Liver (tissue), 8 donors: ENCODE measurements at regions not wholly inside any gene's neighbourhood (a gene's known extent, or its start where the extent isn't known, plus 50 kb on each side); places are given as distances from the start of the nearest gene placed in this dataset.

Experiments
- DNase-seq: peaks from one replicate; pipeline ENCODE4 v3.0.0-alpha.2; 2017; ENCODE audit warnings: low spot score
- H3K27ac ChIP-seq, 2 donors: one replicate each; pipeline ENCODE4 v1.7.0; 2013; ENCODE audit warnings: inconsistent platforms in 2 of 2, low read length in 2 of 2, control low read depth in 1 of 2, low read depth in 1 of 2, mild to moderate bottlenecking in 1 of 2
- H3K27me3 ChIP-seq, 4 donors: one replicate each; pipeline versions ENCODE4 v1.6.1 to v1.7.0; 2013; ENCODE audit warnings: low read length in 3 of 4, inconsistent platforms in 1 of 4, mild to moderate bottlenecking in 1 of 4, moderate library complexity in 1 of 4; ENCODE audit not compliant: control insufficient read depth in 4 of 4, insufficient read depth in 4 of 4
- H3K36me3 ChIP-seq, 4 donors: one replicate each; pipeline versions ENCODE4 v1.6.1 to v1.7.0; 2013; ENCODE audit warnings: low read length in 3 of 4, mild to moderate bottlenecking in 3 of 4, low read depth in 1 of 4, moderate library complexity in 1 of 4; ENCODE audit not compliant: control insufficient read depth in 4 of 4, insufficient read depth in 3 of 4
- H3K4me1 ChIP-seq, 4 donors: one replicate each; pipeline versions ENCODE4 v1.6.1 to v1.7.0; 2013; ENCODE audit warnings: low read length in 3 of 4, mild to moderate bottlenecking in 3 of 4, moderate library complexity in 1 of 4; ENCODE audit not compliant: control insufficient read depth in 4 of 4, insufficient read depth in 4 of 4
- H3K4me3 ChIP-seq, 3 donors: one replicate each; pipeline versions ENCODE4 v1.6.1 to v1.7.0; 2013; ENCODE audit warnings: low read length in 3 of 3, control low read depth in 1 of 3, low read depth in 1 of 3, mild to moderate bottlenecking in 1 of 3
- H3K9ac ChIP-seq, 2 donors: one replicate each; pipeline ENCODE4 v1.7.0; 2013; ENCODE audit warnings: low read length in 2 of 2, mild to moderate bottlenecking in 2 of 2, moderate library complexity in 2 of 2, control low read depth in 1 of 2, low read depth in 1 of 2
- H3K9me3 ChIP-seq, 4 donors: one replicate each; pipeline versions ENCODE4 v1.6.1 to v1.7.0; 2013; ENCODE audit warnings: low read length in 3 of 4; ENCODE audit not compliant: control insufficient read depth in 4 of 4
- EGR1 ChIP-seq, 2 donors: IDR thresholded peaks; 2 replicates each; pipeline ENCODE4 v1.6.1; 2016 to 2018; ENCODE audit warnings: antibody characterized with exemption in 2 of 2, low read depth in 2 of 2
- FOXA1 ChIP-seq: IDR thresholded peaks from 2 replicates; pipeline ENCODE4 v1.6.1; 2016; ENCODE audit warnings: antibody characterized with exemption
- FOXA2 ChIP-seq: IDR thresholded peaks from 2 replicates; pipeline ENCODE4 v1.6.1; 2016; ENCODE audit warnings: antibody characterized with exemption
- GABPA ChIP-seq, 2 donors: IDR thresholded peaks in 1 of 2; conservative IDR thresholded peaks in 1 of 2; 2 replicates each; pipeline ENCODE4 v1.6.1; 2016; ENCODE audit warnings: antibody characterized with exemption in 2 of 2, mild to moderate bottlenecking in 1 of 2, moderate library complexity in 1 of 2
- HNF4A ChIP-seq, 2 donors: conservative IDR thresholded peaks; 2 replicates each; pipeline ENCODE4 v1.6.1; 2016; ENCODE audit warnings: antibody characterized with exemption in 2 of 2, mild to moderate bottlenecking in 2 of 2
- JUND ChIP-seq, 2 donors: IDR thresholded peaks; 2 replicates each; pipeline ENCODE4 v1.6.1; 2016; ENCODE audit warnings: antibody characterized with exemption in 2 of 2
- NR2F2 ChIP-seq: IDR thresholded peaks from 2 replicates; pipeline ENCODE4 v1.6.1; 2016; ENCODE audit warnings: antibody characterized with exemption
- RAD21 ChIP-seq, 2 donors: IDR thresholded peaks; 2 replicates each; pipeline ENCODE4 v1.6.1; 2016; ENCODE audit warnings: antibody characterized with exemption in 2 of 2, mild to moderate bottlenecking in 2 of 2
- RXRA ChIP-seq, 2 donors: IDR thresholded peaks; 2 replicates each; pipeline ENCODE4 v1.6.1; 2017 to 2018; ENCODE audit warnings: antibody characterized with exemption in 2 of 2, mild to moderate bottlenecking in 1 of 2
- TAF1 ChIP-seq: conservative IDR thresholded peaks from 2 replicates; pipeline ENCODE4 v1.6.1; 2016; ENCODE audit warnings: antibody characterized with exemption, mild to moderate bottlenecking
- YY1 ChIP-seq: IDR thresholded peaks from 2 replicates; pipeline ENCODE4 v1.6.1; 2016; ENCODE audit warnings: antibody characterized with exemption, mild to moderate bottlenecking
- WGBS: extraction: QIAGEN DNeasy Blood & Tissue Kit; methylation state at CpG from one replicate; pipeline ENCODE4 v1.1.7; 2013; 5-methylcytosine and 5-hydroxymethylcytosine counted together
- TF ChIP-seq, protein P1 (sequence below): IDR thresholded peaks from 2 replicates; pipeline ENCODE4 v1.6.1; 2016; ENCODE audit warnings: antibody characterized with exemption
- TF ChIP-seq, protein P2 (sequence below): IDR thresholded peaks from 2 replicates; pipeline ENCODE4 v1.6.1; 2016; ENCODE audit warnings: antibody characterized with exemption
- TF ChIP-seq, protein P3 (sequence below): fragments of 150-350 bp; IDR thresholded peaks from 2 replicates; pipeline ENCODE4 v1.5.1; 2017; ENCODE audit warnings: improper control_type of control experiment, low read depth, low read length; ENCODE audit not compliant: missing input control
- TF ChIP-seq, protein P4 (sequence below): IDR thresholded peaks from 2 replicates; pipeline ENCODE4 v1.6.1; 2016; ENCODE audit warnings: antibody characterized with exemption, mild to moderate bottlenecking
- TF ChIP-seq, protein P5 (sequence below): IDR thresholded peaks from 2 replicates; pipeline ENCODE4 v1.6.1; 2016; ENCODE audit warnings: antibody characterized with exemption
- donor health status: healthy.
- donor health status: healthy.
- donor health status: healthy.
- donor health status: healthy.
- donor health status: healthy.

DNA sequence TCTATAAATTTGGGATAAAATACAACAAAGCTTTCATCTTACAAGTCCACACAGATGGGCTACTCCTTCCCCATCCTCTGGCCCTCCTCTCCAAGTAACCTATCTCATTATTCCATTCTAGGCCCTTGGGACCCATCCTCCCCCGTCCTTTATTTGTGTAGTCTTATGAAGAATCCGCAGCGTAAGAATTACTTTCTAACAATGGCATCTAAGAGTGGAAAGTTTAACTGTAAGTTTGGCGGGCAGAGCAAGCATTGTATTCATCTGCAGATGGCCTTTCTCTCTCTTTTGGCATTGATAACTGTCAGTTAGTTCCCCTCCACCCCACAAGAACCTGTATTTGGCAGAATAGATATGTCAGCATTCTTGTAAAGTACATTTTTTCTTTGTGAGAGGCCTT is 91.9 kb upstream of the TSPAN2 start:
- no peak overlapping the region for H3K9ac ChIP-seq
- no peaks in the 10 kb centered on the region for H3K9me3 ChIP-seq
- no peak overlapping the region for H3K4me3 ChIP-seq
- DNase-seq: no peak
- H3K27ac ChIP-seq: no peak overlapping the region
- no peaks in the 10 kb centered on the region for H3K27me3 ChIP-seq
- TF ChIP-seq FOXA1: no peak
- no peak for TF ChIP-seq TAF1
- TF ChIP-seq NR2F2: no peak
- no peak for TF ChIP-seq HNF4A (conservative IDR thresholded peaks at IDR 0.05)
- TF ChIP-seq, protein P1, sequence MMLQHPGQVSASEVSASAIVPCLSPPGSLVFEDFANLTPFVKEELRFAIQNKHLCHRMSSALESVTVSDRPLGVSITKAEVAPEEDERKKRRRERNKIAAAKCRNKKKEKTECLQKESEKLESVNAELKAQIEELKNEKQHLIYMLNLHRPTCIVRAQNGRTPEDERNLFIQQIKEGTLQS: no peak
- TF ChIP-seq, protein P2, sequence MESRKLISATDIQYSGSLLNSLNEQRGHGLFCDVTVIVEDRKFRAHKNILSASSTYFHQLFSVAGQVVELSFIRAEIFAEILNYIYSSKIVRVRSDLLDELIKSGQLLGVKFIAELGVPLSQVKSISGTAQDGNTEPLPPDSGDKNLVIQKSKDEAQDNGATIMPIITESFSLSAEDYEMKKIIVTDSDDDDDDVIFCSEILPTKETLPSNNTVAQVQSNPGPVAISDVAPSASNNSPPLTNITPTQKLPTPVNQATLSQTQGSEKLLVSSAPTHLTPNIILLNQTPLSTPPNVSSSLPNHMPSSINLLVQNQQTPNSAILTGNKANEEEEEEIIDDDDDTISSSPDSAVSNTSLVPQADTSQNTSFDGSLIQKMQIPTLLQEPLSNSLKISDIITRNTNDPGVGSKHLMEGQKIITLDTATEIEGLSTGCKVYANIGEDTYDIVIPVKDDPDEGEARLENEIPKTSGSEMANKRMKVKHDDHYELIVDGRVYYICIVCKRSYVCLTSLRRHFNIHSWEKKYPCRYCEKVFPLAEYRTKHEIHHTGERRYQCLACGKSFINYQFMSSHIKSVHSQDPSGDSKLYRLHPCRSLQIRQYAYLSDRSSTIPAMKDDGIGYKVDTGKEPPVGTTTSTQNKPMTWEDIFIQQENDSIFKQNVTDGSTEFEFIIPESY: no peak
- TF ChIP-seq YY1: no peak
- TF ChIP-seq, protein P3, sequence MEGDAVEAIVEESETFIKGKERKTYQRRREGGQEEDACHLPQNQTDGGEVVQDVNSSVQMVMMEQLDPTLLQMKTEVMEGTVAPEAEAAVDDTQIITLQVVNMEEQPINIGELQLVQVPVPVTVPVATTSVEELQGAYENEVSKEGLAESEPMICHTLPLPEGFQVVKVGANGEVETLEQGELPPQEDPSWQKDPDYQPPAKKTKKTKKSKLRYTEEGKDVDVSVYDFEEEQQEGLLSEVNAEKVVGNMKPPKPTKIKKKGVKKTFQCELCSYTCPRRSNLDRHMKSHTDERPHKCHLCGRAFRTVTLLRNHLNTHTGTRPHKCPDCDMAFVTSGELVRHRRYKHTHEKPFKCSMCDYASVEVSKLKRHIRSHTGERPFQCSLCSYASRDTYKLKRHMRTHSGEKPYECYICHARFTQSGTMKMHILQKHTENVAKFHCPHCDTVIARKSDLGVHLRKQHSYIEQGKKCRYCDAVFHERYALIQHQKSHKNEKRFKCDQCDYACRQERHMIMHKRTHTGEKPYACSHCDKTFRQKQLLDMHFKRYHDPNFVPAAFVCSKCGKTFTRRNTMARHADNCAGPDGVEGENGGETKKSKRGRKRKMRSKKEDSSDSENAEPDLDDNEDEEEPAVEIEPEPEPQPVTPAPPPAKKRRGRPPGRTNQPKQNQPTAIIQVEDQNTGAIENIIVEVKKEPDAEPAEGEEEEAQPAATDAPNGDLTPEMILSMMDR: no peak
- TF ChIP-seq, protein P4, sequence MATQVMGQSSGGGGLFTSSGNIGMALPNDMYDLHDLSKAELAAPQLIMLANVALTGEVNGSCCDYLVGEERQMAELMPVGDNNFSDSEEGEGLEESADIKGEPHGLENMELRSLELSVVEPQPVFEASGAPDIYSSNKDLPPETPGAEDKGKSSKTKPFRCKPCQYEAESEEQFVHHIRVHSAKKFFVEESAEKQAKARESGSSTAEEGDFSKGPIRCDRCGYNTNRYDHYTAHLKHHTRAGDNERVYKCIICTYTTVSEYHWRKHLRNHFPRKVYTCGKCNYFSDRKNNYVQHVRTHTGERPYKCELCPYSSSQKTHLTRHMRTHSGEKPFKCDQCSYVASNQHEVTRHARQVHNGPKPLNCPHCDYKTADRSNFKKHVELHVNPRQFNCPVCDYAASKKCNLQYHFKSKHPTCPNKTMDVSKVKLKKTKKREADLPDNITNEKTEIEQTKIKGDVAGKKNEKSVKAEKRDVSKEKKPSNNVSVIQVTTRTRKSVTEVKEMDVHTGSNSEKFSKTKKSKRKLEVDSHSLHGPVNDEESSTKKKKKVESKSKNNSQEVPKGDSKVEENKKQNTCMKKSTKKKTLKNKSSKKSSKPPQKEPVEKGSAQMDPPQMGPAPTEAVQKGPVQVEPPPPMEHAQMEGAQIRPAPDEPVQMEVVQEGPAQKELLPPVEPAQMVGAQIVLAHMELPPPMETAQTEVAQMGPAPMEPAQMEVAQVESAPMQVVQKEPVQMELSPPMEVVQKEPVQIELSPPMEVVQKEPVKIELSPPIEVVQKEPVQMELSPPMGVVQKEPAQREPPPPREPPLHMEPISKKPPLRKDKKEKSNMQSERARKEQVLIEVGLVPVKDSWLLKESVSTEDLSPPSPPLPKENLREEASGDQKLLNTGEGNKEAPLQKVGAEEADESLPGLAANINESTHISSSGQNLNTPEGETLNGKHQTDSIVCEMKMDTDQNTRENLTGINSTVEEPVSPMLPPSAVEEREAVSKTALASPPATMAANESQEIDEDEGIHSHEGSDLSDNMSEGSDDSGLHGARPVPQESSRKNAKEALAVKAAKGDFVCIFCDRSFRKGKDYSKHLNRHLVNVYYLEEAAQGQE: no peak
- no peak for TF ChIP-seq FOXA2
- TF ChIP-seq EGR1 (IDR thresholded peaks at IDR 0.05; ENCODE audit: low read depth in 2 of 2): no peak
- no peak for TF ChIP-seq RAD21 (IDR thresholded peaks at IDR 0.05)
- TF ChIP-seq, protein P5, sequence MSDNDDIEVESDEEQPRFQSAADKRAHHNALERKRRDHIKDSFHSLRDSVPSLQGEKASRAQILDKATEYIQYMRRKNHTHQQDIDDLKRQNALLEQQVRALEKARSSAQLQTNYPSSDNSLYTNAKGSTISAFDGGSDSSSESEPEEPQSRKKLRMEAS: no peak
- H3K4me1 ChIP-seq: peaks cover 0 to 15% (median 8%) of the 10 kb centered on the region in 4 donors
- H3K36me3 ChIP-seq: no peaks in the 10 kb centered on the region
- WGBS: 94% methylated on average over 4 of the region's 4 CpGs

DNA sequence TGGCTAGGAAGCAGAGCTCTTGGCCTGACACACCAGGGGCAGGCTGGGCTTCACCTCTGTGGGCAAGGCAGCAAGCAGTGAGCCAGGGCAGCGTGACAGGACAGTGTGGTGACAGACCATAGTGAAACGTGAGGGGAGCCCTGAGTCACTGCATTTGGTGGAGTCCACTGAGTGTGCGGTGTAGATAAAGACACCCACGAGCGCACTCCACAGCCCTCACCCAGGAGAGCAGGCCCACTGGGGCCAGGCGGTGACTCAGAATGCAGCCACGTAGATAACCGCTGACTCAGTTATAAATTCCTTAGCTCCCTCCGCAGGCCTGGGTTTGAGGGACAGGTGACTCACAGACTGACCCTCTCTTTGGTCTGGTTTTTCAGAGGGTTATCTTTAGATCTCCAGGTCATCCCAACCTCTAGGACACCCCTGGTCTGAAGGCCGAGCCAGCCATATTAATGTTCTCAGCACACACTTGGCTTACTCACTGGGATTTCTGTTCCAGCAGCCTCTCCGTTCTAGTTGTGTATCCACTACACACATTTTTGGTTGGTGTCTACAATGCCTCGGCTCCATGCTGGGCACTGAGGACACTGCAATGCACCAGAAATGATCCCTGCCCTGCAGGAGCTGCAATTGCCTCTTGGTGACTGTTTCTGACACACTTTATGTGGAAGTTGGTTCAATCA is 90.2 kb upstream of the TSPAN2 start:
- 90% methylated on average over 12 of the region's 12 CpGs for WGBS
- TF ChIP-seq, protein P1: no peak
- TF ChIP-seq HNF4A (conservative IDR thresholded peaks at IDR 0.05) (no peak), YY1 (no peak), GABPA (IDR thresholded peaks at IDR 0.05 in 1 of 2, conservative IDR thresholded peaks at IDR 0.05 in 1 of 2) (no peak), EGR1 (IDR thresholded peaks at IDR 0.05; ENCODE audit: low read depth in 2 of 2) (no peak), JUND (IDR thresholded peaks at IDR 0.05) (no peak), RXRA (IDR thresholded peaks at IDR 0.05) (no peak), TAF1 (no peak)
- TF ChIP-seq, protein P3: no peak
- TF ChIP-seq, protein P5: no peak

More for the DNA sequence above, 90.2 kb upstream of the TSPAN2 start:
- Histone ChIP-seq H3K9me3 (no peaks in the 10 kb centered on the region), H3K27ac (no peak overlapping the region), H3K27me3 (no peaks in the 10 kb centered on the region), H3K36me3 (no peaks in the 10 kb centered on the region), H3K4me3 (no peak overlapping the region), H3K4me1 (peaks cover 0 to 7% (median 5%) of the 10 kb centered on the region in 4 donors), H3K9ac (no peak overlapping the region)
- DNase-seq: peak; percentile 70
